Coronary artery (tissue), 2 donors: ENCODE measurements at regions not wholly inside any gene's neighbourhood (a gene's known extent, or its start where the extent isn't known, plus 50 kb on each side); places are given as distances from the start of the nearest gene placed in this dataset.

Experiments used
- DNase-seq: peaks from one replicate; pipeline ENCODE4 v3.0.0-alpha.2; 2017; ENCODE audit warnings: low spot score
- H3K27ac ChIP-seq, 2 donors: fragments of 200-600 bp; sonication (generic); one replicate each; pipeline ENCODE4 v1.5.1; 2016 to 2019
- H3K4me3 ChIP-seq: fragments of 200-600 bp; sonication (generic); 2 replicates; pipeline ENCODE4 v1.5.1; 2016; ENCODE audit warnings: mild to moderate bottlenecking, moderate library complexity
- CTCF ChIP-seq: fragments of 200-600 bp; sonication (generic); IDR thresholded peaks from one replicate; pipeline ENCODE4 v1.5.1; 2019; ENCODE audit warnings: antibody characterized with exemption

GRCh38 chr13:37344056-37344455 lies 238.6 kb upstream of the CSNK1A1L start:
- no peak for DNase-seq
- no peak overlapping the region for H3K27ac ChIP-seq
- H3K4me3 ChIP-seq: no peak overlapping the region
- no peak for TF ChIP-seq CTCF

- no peak overlapping the region for H3K4me3 ChIP-seq
- no peak for TF ChIP-seq CTCF
- DNase-seq: no peak
- H3K27ac ChIP-seq: no peak overlapping the region
Observed at GRCh38 chr13:37342205-37342604, 236.7 kb upstream of the CSNK1A1L start.

GRCh38 chr13:37340901-37341670 lies 235.6 kb upstream of the CSNK1A1L start:
- Histone ChIP-seq H3K27ac (no peak overlapping the region), H3K4me3 (no peak overlapping the region)
- no peak for DNase-seq
- TF ChIP-seq CTCF: no peak

- no peak overlapping the region for H3K4me3 ChIP-seq
- TF ChIP-seq CTCF: no peak
- no peak for DNase-seq
- H3K27ac ChIP-seq: no peak overlapping the region
Observed at GRCh38 chr13:37339386-37339735, 233.9 kb upstream of the CSNK1A1L start.

GRCh38 chr13:37338726-37339385 lies 233.4 kb upstream of the CSNK1A1L start:
- no peak overlapping the region for H3K4me3 ChIP-seq
- no peak for TF ChIP-seq CTCF
- no peak for DNase-seq
- no peak overlapping the region for H3K27ac ChIP-seq

- DNase-seq: no peak
- no peak for TF ChIP-seq CTCF
- no peak overlapping the region for H3K27ac ChIP-seq
- H3K4me3 ChIP-seq: no peak overlapping the region
Observed at GRCh38 chr13:37326334-37326733, 220.9 kb upstream of the CSNK1A1L start.

- no peak overlapping the region for H3K27ac ChIP-seq
- no peak for TF ChIP-seq CTCF
- no peak for DNase-seq
- H3K4me3 ChIP-seq: no peak overlapping the region
Observed at GRCh38 chr13:37319031-37319443, 213.6 kb upstream of the CSNK1A1L start.
